ENCODE measurements at regions not wholly inside any gene's neighbourhood (a gene's known extent, or its start where the extent isn't known, plus 50 kb on each side); places are given as distances from the start of the nearest gene placed in this dataset.
A peak's percentile ranks its signal among the peaks of the same experiment; 100 is the strongest.

- ChIA-PET POLR2A (no interaction called here), CTCF (interaction anchor here (0.6 to 2.1 kb wide), 4 partner anchors 16 to 554 kb away, joined by 3 to 5 read pairs (median 4); no protein-coding TSS in a partner anchor)
- TF ChIP-seq CTCF (IDR thresholded peaks at IDR 0.05; ENCODE audit: insufficient read depth, low read length, missing control alignments) = no peak
- DNase-seq (ENCODE audit: low read depth, low spot score) = no peak
- H3K4me3 ChIP-seq (ENCODE audit: low read depth, low read length) = no peak overlapping the region
Measured at GRCh38 chr7:106182904-106183303, 70.8 kb upstream of the SYPL1 start.

- ChIA-PET POLR2A (no interaction called here), CTCF (interaction anchor here (1.2 to 2.1 kb wide), 2 partner anchors 15 to 280 kb away, joined by 4 to 5 read pairs; no protein-coding TSS in a partner anchor)
- no peak for TF ChIP-seq CTCF (IDR thresholded peaks at IDR 0.05; ENCODE audit: insufficient read depth, low read length, missing control alignments)
- H3K4me3 ChIP-seq (ENCODE audit: low read depth, low read length) = no peak overlapping the region
- DNase-seq (ENCODE audit: low read depth, low spot score) = no peak
Measured at GRCh38 chr7:106181658-106182265, 69.7 kb upstream of the SYPL1 start.

- H3K4me3 ChIP-seq (ENCODE audit: low read depth, low read length) = no peak overlapping the region
- no peak for TF ChIP-seq CTCF (IDR thresholded peaks at IDR 0.05; ENCODE audit: insufficient read depth, low read length, missing control alignments)
- ChIA-PET CTCF (interaction anchor here (1.2 to 16.1 kb wide), 7 partner anchors 14 to 555 kb away, joined by 3 to 453 read pairs (median 9); partner anchors contain the start of gene NAMPT), POLR2A (no interaction called here)
- no peak for DNase-seq (ENCODE audit: low read depth, low spot score)
Measured at GRCh38 chr7:106180721-106181120, 68.6 kb upstream of the SYPL1 start.

DNA sequence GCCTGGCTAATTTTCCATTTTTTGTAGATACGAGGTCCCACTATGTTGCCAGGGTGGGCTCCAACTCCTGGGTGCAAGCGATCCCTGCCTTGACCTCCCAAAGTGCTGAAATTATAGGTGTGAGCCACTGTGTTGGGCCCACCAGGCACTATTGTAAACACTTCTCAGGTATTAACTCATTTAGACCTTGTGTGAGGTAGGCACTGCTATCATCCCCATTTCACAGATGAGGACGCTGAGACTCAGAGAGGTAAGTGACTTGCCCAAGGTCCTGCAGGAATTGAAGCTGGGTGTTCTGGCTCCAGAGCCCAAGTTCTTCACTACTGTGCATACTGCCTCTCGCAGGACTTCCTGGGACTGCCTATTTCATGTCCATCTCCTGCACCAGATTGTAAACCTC, 67.1 kb upstream of the SYPL1 start:
- ChIA-PET CTCF (interaction anchor here (0.5 to 16.1 kb wide), 12 partner anchors 13 to 556 kb away, joined by 3 to 453 read pairs (median 6); partner anchors contain the start of genes CCDC71L and NAMPT), POLR2A (no interaction called here)
- TF ChIP-seq CTCF (IDR thresholded peaks at IDR 0.05; ENCODE audit: insufficient read depth, low read length, missing control alignments) = no peak
- DNase-seq (ENCODE audit: low read depth, low spot score) = no peak
- H3K4me3 ChIP-seq (ENCODE audit: low read depth, low read length) = no peak overlapping the region

DNA sequence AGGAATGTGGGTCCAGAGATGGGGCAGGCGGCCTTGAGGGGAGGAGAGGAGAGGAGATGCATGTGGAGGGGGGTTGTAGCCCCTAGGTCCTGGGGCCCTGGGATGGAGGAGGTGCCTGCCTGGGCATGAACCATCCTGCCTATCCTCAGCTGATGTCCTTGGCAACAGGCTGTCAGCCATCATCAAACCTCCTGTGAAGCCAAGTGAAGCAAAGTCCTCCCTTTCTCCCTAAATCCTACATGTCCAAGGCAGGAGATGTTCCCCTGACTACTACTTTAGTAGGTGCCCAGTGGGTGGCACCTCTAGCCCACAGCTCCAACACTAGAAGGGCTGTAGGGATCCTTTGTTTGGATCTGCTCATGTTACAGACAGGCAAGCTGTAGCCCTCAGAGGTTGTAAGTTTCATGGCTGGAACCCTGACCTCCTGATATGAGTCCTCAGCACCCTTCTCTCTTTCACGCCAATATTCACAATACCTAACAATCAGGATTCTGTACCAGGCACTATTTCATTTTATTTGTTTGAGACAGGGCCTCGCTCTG, 66.6 kb upstream of the SYPL1 start:
- DNase-seq (ENCODE audit: low read depth, low spot score) = no peak
- POLR2A ChIA-PET = no interaction called here
- peak; percentile 39 for TF ChIP-seq CTCF (IDR thresholded peaks at IDR 0.05; ENCODE audit: insufficient read depth, low read length, missing control alignments)
- H3K4me3 ChIP-seq (ENCODE audit: low read depth, low read length) = no peak overlapping the region
- CTCF ChIA-PET = interaction anchor here (0.5 to 16.1 kb wide), 17 partner anchors 12 to 969 kb away, joined by 3 to 453 read pairs (median 9); partner anchors contain the start of genes CCDC71L and NAMPT

All from AG04449 (cell line).